Peyer's patch (tissue), 4 donors: ENCODE measurements at regions not wholly inside any gene's neighbourhood (a gene's known extent, or its start where the extent isn't known, plus 50 kb on each side); places are given as distances from the start of the nearest gene placed in this dataset.
A peak's percentile ranks its signal among the peaks of the same experiment; 100 is the strongest.

Experiments used
- DNase-seq, 3 donors: peaks; one replicate each; pipeline ENCODE4 v3.0.0-alpha.2; 2017 to 2019
- H3K27ac ChIP-seq, 4 donors: fragments of 200-600 bp; sonication (generic); one replicate each; pipeline ENCODE4 v1.5.1; 2016 to 2019
- H3K27me3 ChIP-seq, 2 donors: fragments of 200-600 bp; sonication (generic); one replicate each; pipeline ENCODE4 v1.5.1; 2019
- H3K36me3 ChIP-seq, 3 donors: fragments of 200-600 bp; sonication (generic); one replicate each; pipeline ENCODE4 v1.5.1; 2016 to 2019
- H3K4me1 ChIP-seq, 4 donors: fragments of 200-600 bp; sonication (generic); one replicate each; pipeline ENCODE4 v1.5.1; 2016 to 2019
- H3K4me3 ChIP-seq, 4 donors: fragments of 200-600 bp; sonication (generic); 1 replicate in 3 of 4; 2 replicates in 1 of 4; pipeline ENCODE4 v1.5.1; 2016 to 2019; ENCODE audit warnings: mild to moderate bottlenecking in 1 of 4
- H3K9me3 ChIP-seq, 4 donors: fragments of 200-600 bp; sonication (generic); one replicate each; pipeline ENCODE4 v1.5.1; 2016 to 2019; ENCODE audit warnings: mild to moderate bottlenecking in 1 of 4
- POLR2A ChIP-seq, 2 donors: fragments of 450-650 bp; IDR thresholded peaks; one replicate each; pipeline ENCODE4 v1.5.1; 2017; ENCODE audit warnings: antibody characterized with exemption in 2 of 2, mild to moderate bottlenecking in 2 of 2, moderate library complexity in 2 of 2
- TF ChIP-seq, protein P1 (sequence below), 6 experiments: fragments of 450-650 bp in 4 of 6; fragments of 200-600 bp in 2 of 6; sonication (generic) in 1 of 6; IDR thresholded peaks; one replicate each; pipeline ENCODE4 v1.5.1; 2017 to 2019; ENCODE audit warnings: antibody characterized with exemption in 6 of 6, mild to moderate bottlenecking in 3 of 6, moderate library complexity in 1 of 6

DNA sequence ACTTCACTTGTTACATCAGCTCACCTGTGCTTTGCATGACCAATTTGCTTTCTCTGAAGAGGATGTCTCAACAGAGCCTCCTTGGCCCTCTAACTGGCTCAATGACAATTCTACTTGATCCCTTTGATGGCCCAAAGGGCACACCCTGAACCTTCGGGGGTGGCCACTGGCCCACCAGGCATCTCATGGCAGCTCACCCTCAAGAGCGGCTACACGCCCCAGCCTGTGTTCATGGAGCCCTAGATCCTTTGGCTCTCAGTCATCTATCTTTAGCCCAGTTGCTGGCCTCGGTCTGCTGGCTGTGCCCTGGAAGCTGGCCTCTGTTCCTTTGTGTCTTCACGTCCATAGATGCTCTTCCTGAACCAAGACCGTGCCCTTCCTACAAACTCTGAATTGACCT, 476.7 kb downstream of the NPHP4 start:
- Histone ChIP-seq H3K4me3 (no peak overlapping the region), H3K27me3 (no peaks in the 10 kb centered on the region), H3K36me3 (no peaks in the 10 kb centered on the region), H3K4me1 (no peaks in the 10 kb centered on the region), H3K27ac (no peak overlapping the region), H3K9me3 (no peaks in the 10 kb centered on the region)
- TF ChIP-seq, protein P1, sequence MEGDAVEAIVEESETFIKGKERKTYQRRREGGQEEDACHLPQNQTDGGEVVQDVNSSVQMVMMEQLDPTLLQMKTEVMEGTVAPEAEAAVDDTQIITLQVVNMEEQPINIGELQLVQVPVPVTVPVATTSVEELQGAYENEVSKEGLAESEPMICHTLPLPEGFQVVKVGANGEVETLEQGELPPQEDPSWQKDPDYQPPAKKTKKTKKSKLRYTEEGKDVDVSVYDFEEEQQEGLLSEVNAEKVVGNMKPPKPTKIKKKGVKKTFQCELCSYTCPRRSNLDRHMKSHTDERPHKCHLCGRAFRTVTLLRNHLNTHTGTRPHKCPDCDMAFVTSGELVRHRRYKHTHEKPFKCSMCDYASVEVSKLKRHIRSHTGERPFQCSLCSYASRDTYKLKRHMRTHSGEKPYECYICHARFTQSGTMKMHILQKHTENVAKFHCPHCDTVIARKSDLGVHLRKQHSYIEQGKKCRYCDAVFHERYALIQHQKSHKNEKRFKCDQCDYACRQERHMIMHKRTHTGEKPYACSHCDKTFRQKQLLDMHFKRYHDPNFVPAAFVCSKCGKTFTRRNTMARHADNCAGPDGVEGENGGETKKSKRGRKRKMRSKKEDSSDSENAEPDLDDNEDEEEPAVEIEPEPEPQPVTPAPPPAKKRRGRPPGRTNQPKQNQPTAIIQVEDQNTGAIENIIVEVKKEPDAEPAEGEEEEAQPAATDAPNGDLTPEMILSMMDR (IDR thresholded peaks at IDR 0.05) = no peak
- TF ChIP-seq POLR2A (IDR thresholded peaks at IDR 0.05) = no peak
- no peak for DNase-seq

DNA sequence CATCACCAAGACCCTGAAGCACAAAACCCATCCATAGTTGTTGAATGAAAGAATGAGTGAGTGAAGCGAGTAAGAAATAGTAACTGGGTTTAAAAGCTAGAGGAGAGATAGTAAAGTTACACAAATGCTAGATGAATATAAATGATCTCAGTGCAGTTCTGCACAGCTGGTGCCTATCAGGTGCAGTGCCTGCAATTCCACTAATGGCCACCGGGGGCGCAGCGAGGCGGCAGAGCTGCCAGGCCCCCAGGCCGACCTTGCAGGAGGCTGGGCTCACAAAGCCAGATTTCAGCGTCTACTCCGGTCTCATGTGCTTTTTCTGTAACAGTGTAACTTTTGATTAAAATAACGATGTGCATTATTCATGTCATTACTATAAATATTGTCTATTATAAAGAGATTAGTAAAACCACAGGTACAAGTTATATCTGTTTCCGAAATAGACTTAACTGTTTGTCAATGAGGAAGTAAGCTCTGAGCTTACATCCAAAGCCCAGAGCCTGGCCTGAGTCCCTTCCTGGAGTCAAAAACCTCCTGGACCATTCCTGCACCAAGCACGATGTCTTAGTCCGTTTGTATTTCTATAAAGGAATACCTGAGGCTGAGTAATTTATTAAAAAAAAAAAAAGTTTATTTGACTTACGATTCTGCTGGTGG, 477.6 kb downstream of the NPHP4 start:
- DNase-seq = peak; percentile 40 to 81 (median 76)

DNA sequence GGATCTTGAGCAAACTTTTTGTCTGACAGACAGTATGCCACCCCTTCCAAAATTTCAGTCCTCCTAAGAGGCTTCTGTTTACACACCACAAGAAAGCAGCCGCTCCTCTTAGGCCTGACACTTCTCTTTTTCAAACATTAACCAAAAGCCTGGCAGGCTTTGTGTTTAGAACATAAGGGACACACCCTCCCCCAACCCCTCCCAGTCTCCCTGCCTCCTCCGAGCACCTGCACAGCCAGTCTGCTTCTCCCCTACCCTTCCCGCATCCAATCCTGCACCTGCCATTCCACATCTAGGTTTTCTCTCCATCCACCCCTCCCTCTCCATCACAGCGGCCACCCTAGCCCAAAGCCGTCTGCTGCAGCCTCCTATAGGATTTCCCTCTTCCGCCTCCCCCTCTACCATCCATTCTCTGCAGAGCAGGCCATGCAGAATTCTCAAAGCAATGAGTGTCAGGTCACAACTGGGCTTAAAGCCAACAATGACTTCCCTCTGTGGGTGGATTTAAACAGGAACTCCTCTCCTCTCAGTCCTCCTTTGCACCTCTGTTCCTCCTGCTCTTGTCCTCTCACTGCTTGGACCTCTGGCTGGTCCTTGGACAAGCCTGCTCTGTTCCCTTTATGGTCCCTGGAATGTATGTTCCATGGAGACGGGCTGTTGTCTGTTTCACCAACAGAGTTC, 478.2 kb downstream of the NPHP4 start:
- no peak overlapping the region for H3K27ac ChIP-seq

More for the DNA sequence above, 477.6 kb downstream of the NPHP4 start:
- H3K36me3 ChIP-seq = no peaks in the 10 kb centered on the region
- no peak overlapping the region for H3K4me3 ChIP-seq
- H3K27me3 ChIP-seq = no peaks in the 10 kb centered on the region
- no peak overlapping the region for H3K27ac ChIP-seq
- no peaks in the 10 kb centered on the region for H3K4me1 ChIP-seq
- TF ChIP-seq, protein P1 (IDR thresholded peaks at IDR 0.05) = peak; percentile 88 to 99 (median 93)
- TF ChIP-seq POLR2A (IDR thresholded peaks at IDR 0.05) = no peak
- H3K9me3 ChIP-seq = no peaks in the 10 kb centered on the region

DNA sequence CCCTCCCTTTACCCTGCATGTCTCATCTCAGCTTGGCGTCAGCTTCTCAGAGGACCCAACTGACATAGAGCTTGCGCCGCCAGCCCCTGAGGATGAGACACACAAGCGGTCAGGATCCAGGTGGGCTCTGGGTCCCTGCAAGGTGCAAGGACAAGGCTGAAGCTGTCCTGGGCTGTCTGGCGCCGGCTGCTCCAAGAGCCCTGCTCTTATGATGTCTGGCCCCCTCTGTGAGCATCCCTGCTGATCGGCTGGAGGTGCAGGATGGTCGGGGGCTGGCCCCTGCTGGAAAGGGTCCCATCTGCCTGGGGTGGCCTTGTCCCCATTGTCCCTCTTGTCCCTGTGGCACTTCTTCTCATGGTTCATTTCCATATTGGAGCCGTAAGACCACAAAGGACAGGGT, 479.0 kb downstream of the NPHP4 start:
- Histone ChIP-seq H3K27ac (no peak overlapping the region), H3K36me3 (no peaks in the 10 kb centered on the region), H3K4me3 (no peak overlapping the region), H3K4me1 (no peaks in the 10 kb centered on the region), H3K27me3 (no peaks in the 10 kb centered on the region), H3K9me3 (no peaks in the 10 kb centered on the region)
- DNase-seq = no peak
- TF ChIP-seq, protein P1 (IDR thresholded peaks at IDR 0.05) = no peak
- TF ChIP-seq POLR2A (IDR thresholded peaks at IDR 0.05) = no peak

More for the DNA sequence above, 478.2 kb downstream of the NPHP4 start:
- Histone ChIP-seq H3K36me3 (no peaks in the 10 kb centered on the region), H3K27me3 (no peaks in the 10 kb centered on the region), H3K4me1 (no peaks in the 10 kb centered on the region), H3K4me3 (no peak overlapping the region), H3K9me3 (no peaks in the 10 kb centered on the region)
- DNase-seq = no peak
- TF ChIP-seq, protein P1 (IDR thresholded peaks at IDR 0.05) = no peak
- TF ChIP-seq POLR2A (IDR thresholded peaks at IDR 0.05) = no peak

DNA sequence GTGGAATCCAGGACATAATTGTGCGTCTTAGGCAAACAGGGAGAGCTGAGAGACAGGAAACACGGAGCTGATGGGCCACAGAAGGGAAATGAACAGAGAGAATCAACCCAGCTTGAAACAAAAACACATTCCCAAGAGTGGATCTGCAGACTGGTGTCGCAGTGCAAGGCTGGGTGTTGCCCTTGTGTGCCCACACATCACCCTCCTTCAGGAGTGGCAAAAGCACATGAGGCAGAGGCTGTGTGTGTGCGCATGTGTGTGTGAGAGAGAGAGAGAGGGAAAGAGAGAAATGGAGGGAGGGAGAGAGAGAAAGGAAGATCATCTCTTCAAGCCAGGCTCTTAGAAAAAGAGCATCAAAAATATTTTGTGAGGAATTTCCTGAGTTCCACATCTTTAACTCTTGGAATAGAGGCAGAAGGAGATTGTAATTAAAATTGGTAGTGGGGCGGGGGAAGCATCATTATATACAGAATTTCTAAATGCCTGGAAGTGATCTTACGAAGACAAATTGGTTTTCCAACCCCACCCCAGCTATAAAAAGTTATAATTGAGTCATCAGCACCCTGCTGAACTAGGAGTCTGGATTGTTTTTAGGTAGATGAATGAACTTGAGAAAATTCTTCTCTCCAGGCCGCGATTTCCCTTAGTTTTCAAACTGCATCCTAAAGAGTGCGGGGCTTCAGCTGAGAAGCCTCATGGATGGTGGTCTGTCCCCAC, 480.7 kb downstream of the NPHP4 start:
- no peaks in the 10 kb centered on the region for H3K9me3 ChIP-seq
- no peaks in the 10 kb centered on the region for H3K27me3 ChIP-seq
- no peaks in the 10 kb centered on the region for H3K4me1 ChIP-seq
- DNase-seq = no peak
- no peak overlapping the region for H3K27ac ChIP-seq
- H3K36me3 ChIP-seq = no peaks in the 10 kb centered on the region
- no peak overlapping the region for H3K4me3 ChIP-seq
- TF ChIP-seq, protein P1 (IDR thresholded peaks at IDR 0.05) = no peak
- no peak for TF ChIP-seq POLR2A (IDR thresholded peaks at IDR 0.05)
